ENCODE measurements at regions not wholly inside any gene's neighbourhood (a gene's known extent, or its start where the extent isn't known, plus 50 kb on each side); places are given as distances from the start of the nearest gene placed in this dataset.
A peak's percentile ranks its signal among the peaks of the same experiment; 100 is the strongest.

GRCh38 chr4:31657859-31658570 lies 937.8 kb downstream of the PCDH7 start:
- in situ Hi-C loops (cut with HindIII; ENCODE audit: low sequenced_read_pairs), result no loop called here
- peak; percentile 18 for DNase-seq (ENCODE audit: low read depth, low spot score)
- H3K4me3 ChIP-seq (ENCODE audit: low read depth, low read length), result no peak overlapping the region
- no peak for TF ChIP-seq CTCF (IDR thresholded peaks at IDR 0.05; ENCODE audit: low read depth, low read length)

- H3K4me3 ChIP-seq (ENCODE audit: low read depth, low read length), result no peak overlapping the region
- in situ Hi-C loops (cut with HindIII; ENCODE audit: low sequenced_read_pairs), result no loop called here
- TF ChIP-seq CTCF (IDR thresholded peaks at IDR 0.05; ENCODE audit: low read depth, low read length), result no peak
Measured at GRCh38 chr4:31660916-31661315, 940.7 kb downstream of the PCDH7 start.

GRCh38 chr4:31662951-31663350 lies 942.8 kb downstream of the PCDH7 start:
- in situ Hi-C loops (cut with HindIII; ENCODE audit: low sequenced_read_pairs), result no loop called here
- TF ChIP-seq CTCF (IDR thresholded peaks at IDR 0.05; ENCODE audit: low read depth, low read length), result no peak
- no peak overlapping the region for H3K4me3 ChIP-seq (ENCODE audit: low read depth, low read length)
- DNase-seq (ENCODE audit: low read depth, low spot score), result peak; percentile 9

More at GRCh38 chr4:31660916-31661315, 940.7 kb downstream of the PCDH7 start:
- no peak for DNase-seq (ENCODE audit: low read depth, low spot score)

- H3K4me3 ChIP-seq (ENCODE audit: low read depth, low read length), result no peak overlapping the region
- TF ChIP-seq CTCF (IDR thresholded peaks at IDR 0.05; ENCODE audit: low read depth, low read length), result no peak
- in situ Hi-C loops (cut with HindIII; ENCODE audit: low sequenced_read_pairs), result no loop called here
- no peak for DNase-seq (ENCODE audit: low read depth, low spot score)
Measured at GRCh38 chr4:31667686-31668085, 947.5 kb downstream of the PCDH7 start.

- DNase-seq (ENCODE audit: low read depth, low spot score), result no peak
- in situ Hi-C loops (cut with HindIII; ENCODE audit: low sequenced_read_pairs), result no loop called here
- peak; percentile 51 for TF ChIP-seq CTCF (IDR thresholded peaks at IDR 0.05; ENCODE audit: low read depth, low read length)
- no peak overlapping the region for H3K4me3 ChIP-seq (ENCODE audit: low read depth, low read length)
Measured at GRCh38 chr4:31674313-31674947, 954.3 kb downstream of the PCDH7 start.

GRCh38 chr4:31678356-31678755 lies 958.2 kb downstream of the PCDH7 start:
- no peak for DNase-seq (ENCODE audit: low read depth, low spot score)
- in situ Hi-C loops (cut with HindIII; ENCODE audit: low sequenced_read_pairs), result no loop called here

More at GRCh38 chr4:31678356-31678755, 958.2 kb downstream of the PCDH7 start:
- TF ChIP-seq CTCF (IDR thresholded peaks at IDR 0.05; ENCODE audit: low read depth, low read length), result no peak
- no peak overlapping the region for H3K4me3 ChIP-seq (ENCODE audit: low read depth, low read length)

Measured in astrocyte of the spinal cord (primary cell).